CD4-positive, alpha-beta T cell treated with Interleukin-4 for 1 hour (primary cell): ENCODE measurements at regions not wholly inside any gene's neighbourhood (a gene's known extent, or its start where the extent isn't known, plus 50 kb on each side); places are given as distances from the start of the nearest gene placed in this dataset.

ENCODE experiments used
- DNase-seq, 2 donors: peaks; one replicate each; pipeline ENCODE4 v3.0.0-alpha.2; 2020 to 2022

- DNase-seq: no peak
These were observed 371.9 kb downstream of the BMPER start for GRCh38 chr7:34277016-34277802.

- no peak for DNase-seq
These were observed 372.5 kb downstream of the BMPER start for GRCh38 chr7:34277803-34278199.

GRCh38 chr7:34281260-34281659, 375.9 kb downstream of the BMPER start:
- DNase-seq: no peak

GRCh38 chr7:34282271-34282670, 375.7 kb upstream of the NPSR1 start:
- no peak for DNase-seq

GRCh38 chr7:34296663-34297062, 361.4 kb upstream of the NPSR1 start:
- no peak for DNase-seq

- no peak for DNase-seq
These were observed 359.5 kb upstream of the NPSR1 start for GRCh38 chr7:34298492-34299013.

GRCh38 chr7:34299066-34299465, 359.0 kb upstream of the NPSR1 start:
- no peak for DNase-seq

- no peak for DNase-seq
These were observed 350.5 kb upstream of the NPSR1 start for GRCh38 chr7:34307540-34307939.

GRCh38 chr7:34308595-34308994, 349.4 kb upstream of the NPSR1 start:
- DNase-seq: no peak

GRCh38 chr7:34309116-34309515, 348.9 kb upstream of the NPSR1 start:
- DNase-seq: no peak

- DNase-seq: no peak
These were observed 348.4 kb upstream of the NPSR1 start for GRCh38 chr7:34309584-34309983.

GRCh38 chr7:34311591-34311990, 346.4 kb upstream of the NPSR1 start:
- no peak for DNase-seq

GRCh38 chr7:34312624-34313023, 345.4 kb upstream of the NPSR1 start:
- DNase-seq: no peak

GRCh38 chr7:34313289-34313688, 344.7 kb upstream of the NPSR1 start:
- DNase-seq: no peak

GRCh38 chr7:34315032-34315431, 343.0 kb upstream of the NPSR1 start:
- no peak for DNase-seq

GRCh38 chr7:34317039-34317438, 341.0 kb upstream of the NPSR1 start:
- no peak for DNase-seq

GRCh38 chr7:34320412-34320811, 337.6 kb upstream of the NPSR1 start:
- no peak for DNase-seq

GRCh38 chr7:34320926-34321661, 336.9 kb upstream of the NPSR1 start:
- peak; percentile 15 to 37 for DNase-seq

- no peak for DNase-seq
These were observed 335.2 kb upstream of the NPSR1 start for GRCh38 chr7:34322841-34323240.

GRCh38 chr7:34327681-34328080, 330.3 kb upstream of the NPSR1 start:
- DNase-seq: no peak

- DNase-seq: no peak
These were observed 327.7 kb upstream of the NPSR1 start for GRCh38 chr7:34330308-34330707.

GRCh38 chr7:34331102-34331501, 326.9 kb upstream of the NPSR1 start:
- no peak for DNase-seq

- DNase-seq: no peak
These were observed 326.0 kb upstream of the NPSR1 start for GRCh38 chr7:34332006-34332405.

- no peak for DNase-seq
These were observed 324.8 kb upstream of the NPSR1 start for GRCh38 chr7:34333184-34333583.
